Astrocyte (in vitro differentiated cells and primary cell): ENCODE measurements at regions not wholly inside any gene's neighbourhood (a gene's known extent, or its start where the extent isn't known, plus 50 kb on each side); places are given as distances from the start of the nearest gene placed in this dataset.

Source experiments
- DNase-seq: peaks from one replicate; pipeline ENCODE4 v3.0.0-alpha.2; 2010; ENCODE audit warnings: low read depth
- FAIRE-seq: peaks from 2 replicates; lab custom pipeline; 2011; peaks lifted over from hg19 to GRCh38; lab: Jason Lieb, UNC
- H2AFZ ChIP-seq: 2 replicates; pipeline ENCODE4 v1.6.0; 2012; ENCODE audit warnings: low read depth, low read length, inconsistent platforms
- H3K27ac ChIP-seq: 2 replicates; pipeline ENCODE4 v1.5.1; 2011; ENCODE audit warnings: low read depth, low read length, inconsistent platforms
- H3K27me3 ChIP-seq: 2 replicates; pipeline ENCODE4 v1.6.0; 2011; ENCODE audit warnings: low read length, inconsistent platforms; ENCODE audit not compliant: insufficient read depth
- H3K36me3 ChIP-seq: 2 replicates; pipeline ENCODE4 v1.5.1; 2011; ENCODE audit warnings: low read length, inconsistent platforms; ENCODE audit not compliant: insufficient read depth
- H3K4me1 ChIP-seq: 2 replicates; pipeline ENCODE4 v1.5.1; 2011; ENCODE audit warnings: low read length, inconsistent platforms; ENCODE audit not compliant: insufficient read depth
- H3K4me2 ChIP-seq: 2 replicates; pipeline ENCODE4 v1.6.0; 2012; ENCODE audit warnings: low read length, inconsistent platforms
- H3K4me3 ChIP-seq: 2 replicates; pipeline ENCODE4 v1.5.1; 2011; ENCODE audit warnings: low read depth, mild to moderate bottlenecking, low read length, inconsistent platforms; ENCODE audit not compliant: insufficient read depth
- H3K79me2 ChIP-seq: 2 replicates; pipeline ENCODE4 v1.6.0; 2012; ENCODE audit warnings: mild to moderate bottlenecking, low read length, inconsistent platforms; ENCODE audit not compliant: insufficient read depth
- H3K9ac ChIP-seq: 2 replicates; pipeline ENCODE4 v1.6.0; 2012; ENCODE audit warnings: mild to moderate bottlenecking, low read length, inconsistent platforms
- H3K9me3 ChIP-seq: 2 replicates; pipeline ENCODE4 v1.5.1; 2012; ENCODE audit warnings: low read depth, mild to moderate bottlenecking, low read length, inconsistent platforms; ENCODE audit not compliant: insufficient read depth
- H4K20me1 ChIP-seq: 2 replicates; pipeline ENCODE4 v1.6.0; 2012; ENCODE audit warnings: low read length, inconsistent platforms; ENCODE audit not compliant: insufficient read depth
- H3K27ac Mint-ChIP-seq: one replicate; pipeline ENCODE4 v1.8.0; 2021; ENCODE audit warnings: mild to moderate bottlenecking, mixed read lengths; ENCODE audit not compliant: unreplicated experiment
- H3K27me3 Mint-ChIP-seq: one replicate; pipeline ENCODE4 v1.8.0; 2021; ENCODE audit warnings: low read depth, mixed read lengths; ENCODE audit not compliant: unreplicated experiment
- H3K36me3 Mint-ChIP-seq: one replicate; pipeline ENCODE4 v1.8.0; 2021; ENCODE audit warnings: low read depth, mixed read lengths; ENCODE audit not compliant: unreplicated experiment
- H3K4me1 Mint-ChIP-seq: one replicate; pipeline ENCODE4 v1.8.0; 2021; ENCODE audit warnings: low read depth, mixed read lengths; ENCODE audit not compliant: unreplicated experiment
- H3K4me3 Mint-ChIP-seq: one replicate; pipeline ENCODE4 v1.8.0; 2021; ENCODE audit warnings: mild to moderate bottlenecking, moderate library complexity, mixed read lengths; ENCODE audit not compliant: unreplicated experiment
- H3K9me3 Mint-ChIP-seq: one replicate; pipeline ENCODE4 v1.8.0; 2021; ENCODE audit warnings: mild to moderate bottlenecking, mixed read lengths; ENCODE audit not compliant: unreplicated experiment
- CTCF ChIP-seq: IDR thresholded peaks from 2 replicates; pipeline ENCODE4 v1.5.1; 2011; ENCODE audit warnings: low read depth, mild to moderate bottlenecking, inconsistent platforms, low read length, moderate library complexity; ENCODE audit not compliant: insufficient read depth
- EZH2 ChIP-seq: IDR thresholded peaks from 2 replicates; pipeline ENCODE4 v1.6.1; 2012; ENCODE audit warnings: mild to moderate bottlenecking, low read length, inconsistent platforms; ENCODE audit not compliant: insufficient read depth

GRCh38 chr1:73722055-73722454 lies 475.9 kb downstream of the LRRIQ3 start:
- FAIRE-seq: no peak
- H3K4me2 ChIP-seq: no peak overlapping the region
- Mint-ChIP-seq H3K9me3 (no peaks in the 10 kb centered on the region), H3K27me3 (no peaks in the 10 kb centered on the region), H3K4me1 (peaks cover 2% of the 10 kb centered on the region), H3K27ac (no peak overlapping the region), H3K36me3 (no peaks in the 10 kb centered on the region), H3K4me3 (no peak overlapping the region)
- H3K36me3 ChIP-seq: no peaks in the 10 kb centered on the region
- no peaks in the 10 kb centered on the region for H4K20me1 ChIP-seq
- no peaks in the 10 kb centered on the region for H3K4me1 ChIP-seq
- H3K27me3 ChIP-seq: no peaks in the 10 kb centered on the region
- no peaks in the 10 kb centered on the region for H3K9me3 ChIP-seq
- H3K27ac ChIP-seq: no peak overlapping the region
- no peak for DNase-seq
- no peak overlapping the region for H3K9ac ChIP-seq
- no peak overlapping the region for H2AFZ ChIP-seq
- H3K4me3 ChIP-seq: no peak overlapping the region
- TF ChIP-seq EZH2 (no peak), CTCF (no peak)
- no peaks in the 10 kb centered on the region for H3K79me2 ChIP-seq

- Histone ChIP-seq H3K4me2 (no peak overlapping the region), H2AFZ (no peak overlapping the region), H3K27me3 (no peaks in the 10 kb centered on the region), H3K79me2 (no peaks in the 10 kb centered on the region), H3K27ac (no peak overlapping the region), H3K4me3 (no peak overlapping the region), H3K9me3 (no peaks in the 10 kb centered on the region), H4K20me1 (no peaks in the 10 kb centered on the region), H3K9ac (no peak overlapping the region), H3K4me1 (no peaks in the 10 kb centered on the region), H3K36me3 (no peaks in the 10 kb centered on the region)
- Mint-ChIP-seq H3K4me3 (no peak overlapping the region), H3K27ac (no peak overlapping the region), H3K9me3 (no peaks in the 10 kb centered on the region), H3K27me3 (no peaks in the 10 kb centered on the region), H3K4me1 (no peaks in the 10 kb centered on the region), H3K36me3 (no peaks in the 10 kb centered on the region)
- TF ChIP-seq EZH2 (no peak), CTCF (no peak)
- no peak for DNase-seq
- no peak for FAIRE-seq
Observed at GRCh38 chr1:73717976-73718375, 480.0 kb downstream of the LRRIQ3 start.

GRCh38 chr1:73711089-73711488 lies 486.9 kb downstream of the LRRIQ3 start:
- no peak overlapping the region for H3K4me3 ChIP-seq
- FAIRE-seq: no peak
- no peaks in the 10 kb centered on the region for H3K4me1 Mint-ChIP-seq
- H3K9ac ChIP-seq: no peak overlapping the region
- no peak overlapping the region for H3K27ac ChIP-seq
- H3K79me2 ChIP-seq: no peaks in the 10 kb centered on the region
- H3K4me2 ChIP-seq: no peak overlapping the region
- no peak for DNase-seq
- no peaks in the 10 kb centered on the region for H3K36me3 ChIP-seq
- H3K9me3 Mint-ChIP-seq: no peaks in the 10 kb centered on the region
- H3K4me3 Mint-ChIP-seq: no peak overlapping the region
- no peaks in the 10 kb centered on the region for H3K9me3 ChIP-seq
- H4K20me1 ChIP-seq: no peaks in the 10 kb centered on the region
- no peaks in the 10 kb centered on the region for H3K4me1 ChIP-seq
- H2AFZ ChIP-seq: no peak overlapping the region
- H3K27me3 Mint-ChIP-seq: no peaks in the 10 kb centered on the region
- H3K27me3 ChIP-seq: no peaks in the 10 kb centered on the region
- no peak overlapping the region for H3K27ac Mint-ChIP-seq
- no peaks in the 10 kb centered on the region for H3K36me3 Mint-ChIP-seq
- no peak for TF ChIP-seq EZH2
- TF ChIP-seq CTCF: no peak
